Calu3 (cell line): ENCODE measurements at regions not wholly inside any gene's neighbourhood (a gene's known extent, or its start where the extent isn't known, plus 50 kb on each side); places are given as distances from the start of the nearest gene placed in this dataset.

Experiments used
- BruUV-seq: library from RNA; stranded (reverse); fragments of 400-500 nt; replicated peaks from 2 replicates; lab custom pipeline; 2021; lab: Mats Ljungman, UMichigan
- CTCF ChIA-PET: fragments of 300-600 bp; sonication (Branson Sonifier 250); formaldehyde crosslinking; loops from one replicate; lab custom pipeline; 2022; ENCODE audit warnings: antibody characterized with exemption; lab: Charles Lee
- DNase-seq: peaks from one replicate; pipeline ENCODE4 v3.0.0; 2022
- H3K27ac Mint-ChIP-seq: one replicate; pipeline ENCODE4 v1.8.0; 2022; ENCODE audit warnings: mixed read lengths; ENCODE audit not compliant: unreplicated experiment
- H3K27me3 Mint-ChIP-seq: one replicate; pipeline ENCODE4 v1.8.0; 2022; ENCODE audit warnings: mixed read lengths; ENCODE audit not compliant: unreplicated experiment
- H3K36me3 Mint-ChIP-seq: one replicate; pipeline ENCODE4 v1.8.0; 2022; ENCODE audit warnings: mild to moderate bottlenecking, moderate library complexity, mixed read lengths; ENCODE audit not compliant: insufficient read depth, unreplicated experiment
- H3K4me1 Mint-ChIP-seq: one replicate; pipeline ENCODE4 v1.8.0; 2022; ENCODE audit warnings: mild to moderate bottlenecking, low read depth, mixed read lengths; ENCODE audit not compliant: unreplicated experiment
- H3K4me3 Mint-ChIP-seq: one replicate; pipeline ENCODE4 v1.8.0; 2022; ENCODE audit warnings: mild to moderate bottlenecking, low read depth, moderate library complexity, mixed read lengths; ENCODE audit not compliant: unreplicated experiment
- H3K9me3 Mint-ChIP-seq: one replicate; pipeline ENCODE4 v1.8.0; 2022; ENCODE audit warnings: low read depth, mixed read lengths; ENCODE audit not compliant: unreplicated experiment
- CTCF ChIP-seq: fragments of 200-600 bp; IDR thresholded peaks from one replicate; pipeline ENCODE4 v1.8.0; 2022; ENCODE audit warnings: antibody characterized with exemption; ENCODE audit not compliant: unreplicated experiment
- intact Hi-C: fragments of 100-400 bp; cut with micrococcal nuclease; formaldehyde crosslinking; loops from one replicate; pipeline ENCODE4 v1.10.0; 2022; ENCODE audit not compliant: unreplicated experiment

GRCh38 chrX:134095366-134095765 lies 110.0 kb upstream of the GPC3 start:
- Mint-ChIP-seq H3K9me3 (no peaks in the 10 kb centered on the region), H3K4me3 (no peak overlapping the region), H3K36me3 (no peaks in the 10 kb centered on the region), H3K27me3 (peaks cover 18% of the 10 kb centered on the region), H3K4me1 (no peaks in the 10 kb centered on the region), H3K27ac (no peak overlapping the region)
- BruUV-seq, result no TSS peak
- intact Hi-C loops, result no loop called here
- no peak for DNase-seq
- CTCF ChIA-PET, result no interaction called here
- no peak for TF ChIP-seq CTCF

- no peak overlapping the region for H3K4me3 Mint-ChIP-seq
- no peaks in the 10 kb centered on the region for H3K36me3 Mint-ChIP-seq
- no peak overlapping the region for H3K27ac Mint-ChIP-seq
- H3K27me3 Mint-ChIP-seq, result peaks cover 13% of the 10 kb centered on the region
- no peak for TF ChIP-seq CTCF
- no TSS peak for BruUV-seq
- CTCF ChIA-PET, result no interaction called here
- intact Hi-C loops, result no loop called here
- no peaks in the 10 kb centered on the region for H3K4me1 Mint-ChIP-seq
- DNase-seq, result no peak
- H3K9me3 Mint-ChIP-seq, result no peaks in the 10 kb centered on the region
Observed at GRCh38 chrX:134101636-134102035, 116.2 kb upstream of the GPC3 start.

- H3K4me1 Mint-ChIP-seq, result no peaks in the 10 kb centered on the region
- no peaks in the 10 kb centered on the region for H3K36me3 Mint-ChIP-seq
- intact Hi-C loops, result no loop called here
- no peak for TF ChIP-seq CTCF
- H3K9me3 Mint-ChIP-seq, result no peaks in the 10 kb centered on the region
- no peak overlapping the region for H3K27ac Mint-ChIP-seq
- BruUV-seq, result no TSS peak
- no peak overlapping the region for H3K4me3 Mint-ChIP-seq
- CTCF ChIA-PET, result no interaction called here
- H3K27me3 Mint-ChIP-seq, result peaks cover 9% of the 10 kb centered on the region
- DNase-seq, result no peak
Observed at GRCh38 chrX:134115270-134115669, 121.7 kb upstream of the CCDC160 start.

GRCh38 chrX:134137341-134137740 lies 99.6 kb upstream of the CCDC160 start:
- no peaks in the 10 kb centered on the region for H3K9me3 Mint-ChIP-seq
- CTCF ChIA-PET, result no interaction called here
- H3K36me3 Mint-ChIP-seq, result no peaks in the 10 kb centered on the region
- intact Hi-C loops, result no loop called here
- no peak overlapping the region for H3K4me3 Mint-ChIP-seq
- TF ChIP-seq CTCF, result no peak
- H3K4me1 Mint-ChIP-seq, result no peaks in the 10 kb centered on the region
- no TSS peak for BruUV-seq
- H3K27me3 Mint-ChIP-seq, result peaks cover 20% of the 10 kb centered on the region
- H3K27ac Mint-ChIP-seq, result no peak overlapping the region
- no peak for DNase-seq

- intact Hi-C loops, result no loop called here
- Mint-ChIP-seq H3K4me1 (no peaks in the 10 kb centered on the region), H3K27ac (no peak overlapping the region), H3K27me3 (peaks cover 20% of the 10 kb centered on the region), H3K9me3 (no peaks in the 10 kb centered on the region), H3K36me3 (no peaks in the 10 kb centered on the region), H3K4me3 (no peak overlapping the region)
- no peak for DNase-seq
- CTCF ChIA-PET, result no interaction called here
- TF ChIP-seq CTCF, result no peak
- BruUV-seq, result no TSS peak
Observed at GRCh38 chrX:134139090-134139489, 97.9 kb upstream of the CCDC160 start.
